ENCODE measurements at regions not wholly inside any gene's neighbourhood (a gene's known extent, or its start where the extent isn't known, plus 50 kb on each side); places are given as distances from the start of the nearest gene placed in this dataset.

DNA sequence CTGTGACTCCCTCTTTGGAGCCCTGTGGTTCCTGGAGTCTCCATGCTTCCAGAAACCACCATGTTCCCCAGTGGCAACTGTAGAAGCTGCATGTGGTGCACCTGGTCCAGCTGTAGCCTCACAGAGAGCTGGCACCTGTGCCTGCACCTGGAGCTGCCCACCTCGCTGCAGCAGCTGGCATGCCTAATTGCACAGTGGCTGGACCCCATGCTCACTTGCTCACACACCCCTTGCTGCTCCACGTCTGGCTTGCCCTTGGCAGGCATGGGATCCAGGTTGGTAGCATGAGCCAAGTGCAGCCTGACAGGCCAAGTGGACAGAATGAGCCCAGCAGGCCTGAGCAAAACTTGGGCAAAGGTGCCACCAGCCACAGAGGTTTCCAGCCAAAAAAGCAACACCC lies 680.1 kb downstream of the MATN1 start:
- DNase-seq (ENCODE audit: low read depth in 1 of 2, low spot score in 1 of 2): no peak

DNA sequence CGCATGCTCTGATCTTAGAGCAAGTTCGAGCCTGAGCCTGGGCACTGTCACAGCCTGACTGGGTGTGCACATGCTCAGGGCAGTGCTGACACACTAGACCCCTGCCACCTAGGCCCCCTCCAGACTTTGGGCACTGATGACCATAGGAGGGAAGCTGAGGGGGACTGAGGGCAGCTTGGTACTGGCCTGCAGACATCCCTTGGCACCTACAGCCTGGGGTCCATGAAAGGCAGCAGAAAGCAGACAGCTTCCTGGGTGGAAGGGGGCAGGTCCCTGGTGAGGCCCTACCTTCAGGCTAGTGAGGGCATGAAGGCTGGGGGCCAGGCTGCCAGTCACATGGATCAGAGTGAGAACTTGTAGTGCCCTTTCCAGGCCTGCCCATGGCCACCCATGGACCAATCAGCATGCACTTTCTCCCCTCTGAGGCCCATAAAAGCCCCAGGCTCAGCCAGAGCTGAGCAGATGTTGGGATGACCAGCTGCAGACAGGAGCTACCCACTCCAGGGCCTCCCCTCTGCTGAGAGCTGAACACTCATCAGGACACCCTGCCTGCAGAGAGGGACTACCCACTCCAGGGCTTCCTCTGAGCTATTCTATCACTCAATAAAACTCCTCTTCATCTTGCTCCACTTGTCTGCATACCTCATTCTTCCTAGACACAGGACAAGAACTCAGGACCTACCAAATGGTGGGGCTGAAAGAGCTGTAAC lies 680.8 kb downstream of the MATN1 start:
- DNase-seq (ENCODE audit: low read depth in 1 of 2, low spot score in 1 of 2): no peak

- no peak for DNase-seq (ENCODE audit: low read depth in 1 of 2, low spot score in 1 of 2)
These were observed 681.5 kb downstream of the MATN1 start for GRCh38 chr1:30041741-30042437.

DNA sequence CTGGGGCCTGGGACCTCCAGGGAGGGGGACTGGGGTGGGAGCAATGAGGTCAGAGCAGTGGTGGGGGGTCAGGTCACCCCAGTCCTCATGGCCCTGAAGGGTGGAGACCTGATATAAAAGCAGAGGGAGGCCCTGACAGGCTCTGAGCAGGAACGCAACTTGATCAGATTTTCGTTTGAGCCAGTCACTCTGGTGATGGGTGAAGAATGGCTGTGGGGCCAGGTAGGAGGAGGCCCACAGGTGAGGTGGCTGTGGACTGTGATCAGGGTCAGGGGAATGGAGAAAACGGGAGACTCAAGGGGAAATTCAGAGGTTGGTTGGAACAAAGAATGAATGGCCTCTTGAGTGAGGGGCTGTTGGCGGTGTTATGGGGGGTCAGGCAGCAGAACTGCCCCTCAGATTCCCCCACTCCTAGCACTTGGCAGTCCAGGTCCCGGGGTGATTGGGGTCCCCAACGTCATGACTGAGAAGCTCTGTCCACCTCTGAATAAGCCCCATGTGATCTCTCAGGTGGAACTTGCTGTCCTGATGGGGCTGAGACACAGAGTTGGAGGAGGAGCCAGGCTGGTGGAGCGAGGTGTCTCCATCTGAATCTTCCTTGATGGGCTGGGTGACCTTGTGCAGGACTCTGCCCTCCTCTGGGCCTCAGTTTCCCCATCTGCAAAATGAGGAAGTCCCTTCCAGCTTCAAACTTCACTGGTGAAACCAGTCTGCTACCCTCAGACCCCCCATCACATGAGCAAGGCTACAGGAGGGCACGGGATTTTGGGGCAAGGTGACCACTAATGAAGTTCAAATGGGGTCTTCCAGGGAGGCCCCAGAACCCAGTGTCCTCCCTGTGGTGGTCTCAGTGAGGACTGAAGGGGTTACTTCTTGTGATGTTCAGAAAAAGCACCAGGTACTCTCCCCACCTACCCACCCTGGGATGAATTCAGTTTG lies 683.0 kb downstream of the MATN1 start:
- DNase-seq (ENCODE audit: low read depth in 1 of 2, low spot score in 1 of 2): no peak

- no peak for DNase-seq (ENCODE audit: low read depth in 1 of 2, low spot score in 1 of 2)
These were observed 683.9 kb downstream of the MATN1 start for GRCh38 chr1:30039354-30040080.

DNA sequence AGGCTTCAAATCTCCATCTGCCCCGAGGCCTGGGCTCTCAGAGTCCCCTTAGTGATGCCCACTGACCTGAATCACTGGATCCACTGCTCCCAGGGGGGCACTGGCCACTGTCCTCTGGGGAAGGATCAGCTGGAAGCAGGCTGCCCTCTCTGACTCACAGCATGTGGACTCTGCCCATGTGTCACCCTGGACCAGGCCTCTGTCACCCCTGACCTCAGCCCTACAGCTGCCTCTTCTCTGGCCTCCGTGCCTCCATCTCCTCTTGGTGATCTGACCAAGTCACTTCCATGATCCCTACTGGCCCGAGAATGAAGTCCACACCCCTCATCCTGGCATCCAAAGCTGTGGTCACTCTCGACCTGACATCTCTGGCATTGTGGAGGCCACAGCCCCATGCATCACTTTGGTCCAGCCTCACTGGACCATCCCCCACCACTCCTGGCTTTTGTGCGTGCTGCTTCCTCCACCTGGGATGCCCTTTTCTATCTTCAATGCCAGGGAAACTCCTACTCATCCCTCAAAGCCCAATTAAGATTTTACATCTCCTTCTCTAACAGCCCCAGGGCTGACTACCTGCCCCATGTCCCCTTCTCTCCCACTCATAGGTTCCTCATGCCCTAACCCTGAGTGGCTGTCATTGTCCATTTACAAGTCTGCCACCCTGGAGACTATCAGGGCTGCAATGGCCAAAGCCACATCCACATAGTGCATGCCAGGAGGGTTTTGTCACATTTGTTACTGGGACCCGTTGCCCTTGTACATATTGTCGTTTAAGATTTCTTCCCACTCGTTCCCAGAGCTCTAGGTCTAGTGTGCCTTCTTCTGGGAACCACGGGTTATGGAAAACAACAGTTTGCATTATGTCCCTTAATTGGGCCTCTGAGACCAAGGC lies 685.0 kb downstream of the MATN1 start:
- no peak for DNase-seq (ENCODE audit: low read depth in 1 of 2, low spot score in 1 of 2)

GRCh38 chr1:30037251-30038118 lies 685.9 kb downstream of the MATN1 start:
- no peak for DNase-seq (ENCODE audit: low read depth in 1 of 2, low spot score in 1 of 2)

- no peak for DNase-seq (ENCODE audit: low read depth in 1 of 2, low spot score in 1 of 2)
These were observed 686.7 kb downstream of the MATN1 start for GRCh38 chr1:30036666-30037065.

GRCh38 chr1:30036229-30036547 lies 687.2 kb downstream of the MATN1 start:
- no peak for DNase-seq (ENCODE audit: low read depth in 1 of 2, low spot score in 1 of 2)

DNA sequence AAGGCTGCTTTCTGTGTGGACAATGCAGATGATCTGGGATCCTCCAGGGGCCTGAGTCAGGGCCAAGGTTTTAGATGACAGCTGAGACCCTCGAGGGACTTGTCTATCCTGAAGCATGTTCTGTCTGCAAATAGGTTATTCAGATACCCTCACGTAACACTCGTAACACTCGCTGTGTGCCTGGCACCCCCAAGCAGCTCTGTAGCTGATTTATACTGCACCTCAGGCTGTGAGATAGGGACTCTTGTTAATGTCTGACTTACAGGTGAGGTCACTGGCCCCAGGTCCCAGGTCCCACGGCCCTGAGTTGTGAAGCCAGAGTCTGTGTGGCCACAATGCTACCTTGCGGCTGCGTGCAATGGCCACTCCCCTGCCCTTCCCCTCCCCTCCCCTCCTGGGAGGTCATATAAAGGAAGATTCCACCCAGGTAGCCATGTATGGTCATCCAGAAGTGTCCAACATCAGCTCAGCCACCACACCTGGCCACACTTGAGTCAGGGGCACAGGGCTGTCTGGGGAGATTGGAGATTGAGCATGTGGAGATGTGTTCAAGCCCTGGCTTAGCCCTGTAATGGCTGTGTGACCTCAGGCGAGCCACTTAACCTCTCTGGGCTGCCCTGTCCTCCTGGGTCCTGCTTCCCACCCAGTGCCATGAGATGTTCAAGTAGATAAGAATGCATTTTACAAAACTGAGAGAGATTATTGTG lies 687.7 kb downstream of the MATN1 start:
- DNase-seq (ENCODE audit: low read depth in 1 of 2, low spot score in 1 of 2): no peak

DNA sequence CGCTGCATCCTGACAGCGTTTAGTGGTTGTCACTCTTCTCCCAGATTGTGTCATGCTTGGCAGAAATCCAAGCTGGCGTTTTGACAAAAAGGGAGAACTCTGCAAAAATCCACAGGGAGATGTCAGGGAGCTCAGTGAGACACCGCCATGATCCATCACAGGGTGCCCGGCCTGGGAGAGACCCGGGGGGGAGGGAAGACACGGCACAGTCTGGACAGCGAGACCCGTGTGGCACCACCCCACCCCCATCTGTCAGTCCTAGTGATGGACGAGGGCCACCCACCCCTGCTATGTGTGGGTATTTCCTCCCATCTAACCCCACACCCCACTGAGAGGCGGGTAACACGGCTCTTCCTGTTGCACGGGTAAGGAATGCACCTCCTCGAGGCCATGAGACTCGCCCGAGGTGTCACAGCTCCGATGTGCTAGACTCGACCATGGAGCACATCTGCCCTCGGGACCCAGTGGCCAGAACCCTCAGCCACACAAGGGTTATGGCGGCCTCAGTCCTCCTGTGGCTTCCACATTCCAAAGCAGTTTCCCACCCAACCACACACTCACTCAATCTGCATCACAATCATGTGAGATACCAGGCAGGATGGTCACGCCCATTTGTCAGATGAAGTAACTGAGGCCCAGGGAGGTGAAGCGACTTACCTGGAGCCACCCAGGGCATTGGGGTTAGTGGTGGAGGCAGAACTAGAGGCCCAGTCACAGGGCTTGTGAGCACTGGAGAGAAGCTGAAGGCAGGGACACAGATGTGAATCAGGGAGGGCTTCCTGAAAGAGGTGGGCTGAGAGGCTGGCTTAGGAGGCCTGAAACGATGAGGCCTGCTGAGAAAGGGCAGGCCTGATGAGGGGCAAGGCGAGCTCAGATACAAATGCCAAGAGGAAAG lies 688.5 kb downstream of the MATN1 start:
- DNase-seq (ENCODE audit: low read depth in 1 of 2, low spot score in 1 of 2): no peak

GRCh38 chr1:30034105-30034626 lies 689.2 kb downstream of the MATN1 start:
- no peak for DNase-seq (ENCODE audit: low read depth in 1 of 2, low spot score in 1 of 2)

DNA sequence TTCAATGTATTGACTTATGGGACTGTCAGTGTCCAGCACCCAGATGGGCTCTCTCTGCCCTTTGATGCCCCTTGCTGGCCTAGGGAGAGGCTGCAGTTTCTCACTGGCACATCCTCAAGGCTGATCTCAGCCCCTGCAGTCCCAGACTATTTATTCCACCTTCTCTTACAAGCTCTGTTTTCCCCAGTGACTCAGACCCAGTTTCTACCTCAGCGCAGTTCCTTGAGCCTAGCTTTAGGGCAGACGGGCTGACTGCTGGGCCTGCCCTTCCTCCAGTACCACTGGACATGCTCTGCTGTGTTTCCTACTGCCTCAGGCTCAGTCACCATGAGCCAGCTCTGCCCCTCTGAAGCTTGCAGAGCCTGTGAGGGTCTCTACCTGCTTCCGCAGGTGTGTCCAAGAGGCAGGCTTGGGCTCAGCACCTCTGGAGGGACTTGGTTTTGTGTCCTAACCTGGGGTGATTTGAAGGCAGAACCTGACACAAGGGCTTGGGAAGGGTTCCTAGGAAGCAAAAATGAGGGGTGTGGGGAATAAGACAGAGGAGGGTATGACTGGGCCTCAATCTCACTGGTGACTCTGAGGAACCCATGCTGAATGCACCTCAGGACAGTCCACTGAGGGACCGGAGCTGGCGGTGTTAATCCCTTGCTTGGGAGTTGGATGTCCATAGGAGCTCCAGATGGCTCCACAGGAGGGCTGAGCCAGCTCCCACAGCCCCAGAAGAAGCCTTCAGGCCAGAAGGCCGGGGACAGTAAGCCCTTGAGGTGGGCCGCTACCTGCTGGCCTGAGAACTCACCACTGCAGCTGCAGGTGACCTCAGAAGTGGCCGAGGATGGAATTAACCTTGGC lies 689.9 kb downstream of the MATN1 start:
- no peak for DNase-seq (ENCODE audit: low read depth in 1 of 2, low spot score in 1 of 2)

- DNase-seq (ENCODE audit: low read depth in 1 of 2, low spot score in 1 of 2): no peak
These were observed 691.1 kb downstream of the MATN1 start for GRCh38 chr1:30032302-30032701.

DNA sequence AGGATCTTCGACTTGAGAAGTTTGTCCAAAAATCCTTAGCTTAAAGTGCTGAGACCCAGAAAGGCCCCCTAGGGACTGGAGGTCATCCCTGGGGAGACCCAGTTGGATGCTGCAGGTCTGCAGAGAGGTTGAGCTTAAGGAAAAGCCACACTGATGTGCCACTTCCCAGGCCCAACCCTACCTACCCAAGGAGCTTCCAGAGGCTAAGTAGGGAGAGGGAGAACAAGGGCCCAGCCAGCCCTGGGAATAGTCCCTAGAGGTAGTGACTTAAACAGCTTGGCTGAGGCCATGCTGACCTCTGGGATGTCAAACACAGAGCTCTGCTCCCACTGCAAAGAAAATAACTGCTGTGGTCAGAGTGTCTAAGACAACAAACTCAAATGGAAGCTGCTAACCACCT lies 693.7 kb downstream of the MATN1 start:
- DNase-seq (ENCODE audit: low read depth in 1 of 2, low spot score in 1 of 2): no peak

DNA sequence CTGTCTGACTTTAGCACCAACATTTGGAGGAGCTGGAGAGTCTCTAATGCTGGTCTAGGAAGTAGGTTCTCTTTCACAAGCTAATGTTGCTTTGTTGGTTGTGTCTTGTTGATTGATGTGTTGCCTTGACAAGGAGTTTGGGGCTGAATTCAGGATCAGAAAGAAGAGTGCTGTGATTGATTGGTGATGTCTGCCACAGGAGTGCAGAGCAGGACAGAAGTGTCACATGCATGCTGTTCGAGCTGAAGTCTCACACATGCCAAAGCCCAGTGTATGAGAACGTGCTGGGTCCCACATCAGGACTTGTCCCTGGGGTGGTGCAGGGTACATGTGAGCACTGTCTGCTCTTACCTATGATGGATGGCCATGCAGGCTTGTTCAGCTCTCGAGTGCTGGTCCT lies 694.4 kb downstream of the MATN1 start:
- no peak for DNase-seq (ENCODE audit: low read depth in 1 of 2, low spot score in 1 of 2)

- no peak for DNase-seq (ENCODE audit: low read depth in 1 of 2, low spot score in 1 of 2)
These were observed 695.1 kb downstream of the MATN1 start for GRCh38 chr1:30028283-30028682.

Measured in stimulated activated CD4-positive, alpha-beta T cell treated with anti-CD3 and anti-CD28 coated beads, Interleukin-15, amount 100 ng/mL, for 1 hour (primary cell).